ENCODE measurements at regions not wholly inside any gene's neighbourhood (a gene's known extent, or its start where the extent isn't known, plus 50 kb on each side); places are given as distances from the start of the nearest gene placed in this dataset.
"Not testable (repeated sequence)": the region's sequence is repeated elsewhere in the genome, so short reads cannot be mapped to it uniquely, and the experiment has no call there.

DNA sequence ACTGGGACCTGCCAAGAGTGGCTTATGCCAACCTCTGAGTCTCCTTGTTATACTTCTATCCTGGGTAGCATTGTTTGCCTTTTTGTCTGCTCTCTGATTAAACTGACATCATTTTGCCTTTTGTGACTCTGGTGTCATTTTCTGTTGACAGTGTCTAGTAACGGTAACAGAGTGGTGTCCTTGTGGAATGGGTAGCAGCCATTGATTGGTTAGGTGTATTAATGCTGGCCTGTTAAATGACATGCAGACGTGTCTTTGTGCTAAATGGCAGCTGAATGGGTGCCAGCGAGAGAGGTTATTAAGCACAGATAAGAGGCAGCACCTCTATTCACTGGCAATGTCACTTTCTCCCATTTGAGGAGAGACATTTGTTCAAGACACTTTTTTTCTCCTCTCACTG lies 1289.4 kb downstream of the PCDH9 start:
- no peak for DNase-seq

DNA sequence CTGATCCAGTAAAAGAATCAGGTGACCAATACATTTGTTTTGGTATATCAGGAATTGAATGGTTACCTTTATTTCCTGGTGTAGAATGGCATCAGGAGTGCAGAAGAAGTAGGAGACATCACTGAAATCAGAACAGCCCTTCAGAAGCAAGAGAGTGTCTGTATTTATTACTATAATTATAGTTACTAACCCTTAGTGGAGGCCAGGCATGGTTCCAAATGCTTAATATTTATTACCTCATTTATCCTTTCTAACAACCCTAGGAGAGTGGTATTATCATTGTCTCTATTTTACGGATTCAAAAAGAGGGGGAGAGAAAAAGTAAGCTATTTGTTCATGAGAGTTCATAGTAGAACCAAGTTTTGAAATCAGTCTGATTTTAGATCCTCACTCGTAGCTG lies 1292.9 kb downstream of the PCDH9 start:
- no peak for DNase-seq

DNA sequence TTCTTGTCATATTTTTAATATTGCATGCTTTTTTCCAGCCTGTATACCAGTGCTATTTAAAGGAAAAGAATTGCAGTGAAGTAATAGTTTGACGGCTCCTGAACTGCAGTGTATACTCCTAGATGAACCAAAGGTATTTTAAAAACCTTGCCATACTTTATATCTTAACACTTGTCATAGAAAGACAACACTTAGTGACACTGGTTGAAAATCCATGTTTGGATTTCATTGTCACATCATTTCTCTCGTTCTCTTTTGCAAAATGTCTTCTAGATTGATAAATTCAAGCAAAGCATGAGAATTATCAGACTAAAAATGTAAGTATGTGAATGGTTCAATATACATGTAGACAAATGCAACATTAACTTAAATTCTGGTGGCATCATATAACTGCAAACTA lies 1293.9 kb downstream of the PCDH9 start:
- no peak for DNase-seq

DNA sequence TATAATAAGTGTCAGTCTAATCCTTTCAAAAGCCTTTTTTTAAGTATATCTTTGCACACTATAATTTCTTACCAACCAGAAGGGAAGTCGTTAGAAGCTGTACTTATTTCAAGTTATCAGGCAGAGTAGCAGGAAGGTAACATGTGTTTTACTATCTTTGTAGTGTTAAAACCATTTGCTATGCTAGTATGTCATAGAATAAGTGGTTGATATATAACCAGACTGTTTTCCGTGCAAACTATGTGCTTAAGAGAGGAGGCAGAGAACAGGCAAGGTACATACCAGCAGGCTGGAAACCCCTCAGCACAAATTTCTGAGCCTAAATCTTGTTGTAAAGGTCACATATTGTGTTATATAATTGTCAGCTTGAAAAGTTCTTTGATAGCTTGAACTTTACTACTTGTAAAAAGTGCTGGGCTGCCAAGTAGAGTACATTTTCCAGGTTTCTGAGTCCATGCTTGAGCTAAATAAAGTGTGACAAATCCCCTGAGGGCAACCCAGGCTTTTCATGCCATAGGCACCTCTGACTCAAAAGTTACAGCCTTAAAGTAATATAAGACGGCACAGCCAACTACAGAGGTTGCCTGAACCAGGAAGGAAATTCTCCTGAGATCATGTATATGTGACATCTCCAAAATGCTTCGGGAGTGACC lies 1297.4 kb downstream of the PCDH9 start:
- DNase-seq: no peak

DNA sequence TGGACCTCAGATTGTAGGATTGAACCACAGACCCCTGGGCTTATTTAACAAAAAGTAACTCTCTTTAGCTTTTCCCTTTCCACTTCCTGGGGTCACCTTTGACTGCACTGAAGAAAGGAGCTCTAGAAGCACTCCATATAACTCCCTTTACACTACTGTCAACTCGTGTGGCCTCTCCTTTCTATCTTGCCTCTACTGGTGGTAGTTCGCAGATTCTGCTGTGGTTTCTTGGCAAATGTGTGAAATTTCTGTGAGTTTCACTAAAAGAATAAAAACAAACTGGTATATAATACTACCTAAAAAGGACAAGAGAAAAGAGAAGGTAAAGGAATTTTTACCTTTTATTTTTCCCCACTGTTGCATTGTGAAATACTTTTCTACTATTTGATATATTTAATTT lies 1298.1 kb downstream of the PCDH9 start:
- DNase-seq: no peak

DNA sequence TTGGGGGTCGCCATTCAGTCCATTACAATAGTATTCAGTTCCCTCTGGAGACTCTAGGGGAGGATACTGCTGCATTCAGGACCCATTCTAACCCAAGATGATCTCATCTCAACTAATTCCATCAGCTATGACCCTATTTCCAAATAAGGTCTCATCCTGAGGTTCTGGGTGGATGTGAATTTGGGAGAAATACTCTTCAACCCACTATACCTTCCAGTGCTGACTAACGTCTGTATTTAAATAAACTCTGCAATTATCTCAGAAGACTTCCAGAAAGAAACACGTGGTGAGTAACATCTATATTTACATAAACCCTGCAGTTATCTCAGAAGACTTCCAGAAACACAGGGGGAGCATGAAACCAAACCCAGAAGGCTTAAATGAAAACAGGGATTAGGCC lies 1300.7 kb downstream of the PCDH9 start:
- no peak for DNase-seq

DNA sequence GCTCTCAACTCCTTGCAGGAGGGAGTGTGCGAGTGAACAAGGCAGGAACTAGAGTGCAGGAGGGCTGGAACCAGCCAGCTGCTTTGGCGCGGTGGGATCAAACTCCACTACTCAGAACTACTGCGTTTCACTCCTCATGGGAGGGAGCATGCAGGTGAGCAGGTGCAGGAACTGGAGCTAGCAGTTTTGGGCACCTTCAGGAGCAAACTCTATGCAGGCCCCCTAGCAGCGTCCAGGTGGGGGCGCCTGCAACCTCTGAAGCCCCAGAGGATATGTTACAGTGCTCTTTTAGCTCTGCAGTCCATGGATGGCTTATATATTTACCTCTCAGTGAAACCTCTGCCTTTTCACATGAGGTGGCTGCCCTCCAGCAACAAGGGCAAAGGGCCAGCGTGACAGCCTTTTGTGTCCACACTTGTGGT lies 1303.4 kb downstream of the PCDH9 start:
- no peak for DNase-seq

DNA sequence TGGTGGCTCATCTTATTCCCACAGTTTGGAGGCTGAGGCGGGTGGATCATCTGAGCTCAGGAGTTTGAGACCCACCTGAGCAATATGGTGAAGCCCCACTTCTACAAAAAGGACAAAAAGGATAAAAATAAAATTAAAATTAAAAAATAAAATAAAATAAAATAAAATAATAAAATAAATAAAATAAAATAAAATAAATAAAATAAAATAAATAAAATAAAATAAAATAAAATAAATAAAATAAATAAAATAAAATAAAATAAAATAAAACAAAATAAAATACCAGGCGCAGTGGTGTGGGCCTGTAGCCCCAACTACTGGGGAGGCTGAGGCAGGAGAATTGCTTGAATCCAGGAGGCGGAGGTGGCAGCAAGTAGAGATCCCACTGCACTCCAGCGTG lies 1307.3 kb downstream of the PCDH9 start:
- not testable (repeated sequence) for DNase-seq

DNA sequence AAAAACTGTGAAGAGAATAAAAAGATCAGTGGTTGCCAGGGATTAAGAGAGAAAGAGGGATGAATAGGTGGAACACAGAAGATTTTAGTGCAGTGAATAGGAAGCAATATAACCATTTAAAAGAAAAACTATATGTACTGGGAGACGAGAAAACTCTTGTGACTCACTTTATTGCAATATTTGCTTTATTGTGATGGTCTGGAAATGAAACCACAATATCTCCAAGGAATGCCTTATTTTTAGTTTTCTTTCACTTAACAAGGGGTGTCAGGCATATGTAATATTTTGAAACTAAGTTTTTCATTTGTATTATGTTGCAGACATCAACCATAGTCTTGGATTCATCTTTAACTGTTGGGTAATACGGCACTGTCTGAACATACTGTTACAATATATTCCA lies 1308.2 kb downstream of the PCDH9 start:
- no peak for DNase-seq

DNA sequence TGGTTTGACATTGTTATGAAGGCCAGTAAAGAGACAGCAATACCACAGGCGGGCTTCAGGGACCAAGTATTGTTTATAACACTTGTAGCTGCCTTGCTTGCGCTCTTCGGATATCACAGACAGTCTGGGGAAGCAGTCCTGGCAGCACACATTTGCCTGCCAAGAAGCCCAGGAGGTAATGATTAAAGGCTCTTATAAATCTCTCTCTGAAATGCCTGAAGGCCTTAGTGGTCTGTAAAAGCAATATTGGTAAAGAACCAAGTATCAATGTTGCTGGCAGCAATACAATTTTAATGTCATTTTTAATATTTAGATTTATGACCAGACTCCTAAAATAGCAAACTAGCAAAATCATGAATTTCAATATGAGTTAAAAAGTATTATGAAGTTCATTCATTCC lies 1312.4 kb downstream of the PCDH9 start:
- no peak for DNase-seq

DNA sequence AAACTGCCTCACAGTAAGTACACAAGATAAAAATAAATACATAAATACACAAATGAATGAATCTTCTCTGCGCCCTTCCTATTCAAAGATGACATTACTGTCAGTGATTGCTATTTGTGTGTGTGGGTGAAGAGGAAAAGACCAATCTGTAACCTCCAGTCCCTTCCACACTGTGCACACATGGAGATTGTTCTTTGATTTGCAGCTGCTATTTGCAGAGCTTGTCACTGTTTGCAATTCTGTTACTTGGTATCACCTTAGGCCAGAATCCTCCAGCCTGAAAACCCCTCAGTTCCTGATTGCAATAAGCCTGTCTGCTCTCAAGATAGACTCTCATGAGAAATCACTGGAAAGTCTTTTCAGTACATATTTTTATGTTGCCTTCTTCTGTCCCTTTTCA lies 1314.9 kb downstream of the PCDH9 start:
- no peak for DNase-seq

DNA sequence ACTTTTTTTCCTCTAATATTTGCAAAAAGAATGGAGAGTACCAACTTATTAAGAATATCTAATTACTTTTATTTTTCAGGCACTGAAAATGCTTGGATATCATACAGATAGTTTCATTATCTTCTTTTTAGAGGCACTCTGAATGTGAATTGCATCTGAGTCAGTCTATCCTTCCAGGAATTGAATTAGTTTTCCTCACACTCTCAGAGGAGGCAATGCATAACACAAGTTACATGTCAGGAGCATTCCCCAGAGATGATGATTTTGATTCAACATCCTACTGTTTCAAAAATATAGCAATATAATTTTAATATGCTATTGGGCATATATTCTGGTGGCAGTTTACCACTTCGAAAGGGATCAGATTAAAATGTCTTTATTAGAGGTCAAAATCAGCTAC lies 1315.4 kb downstream of the PCDH9 start:
- no peak for DNase-seq

DNA sequence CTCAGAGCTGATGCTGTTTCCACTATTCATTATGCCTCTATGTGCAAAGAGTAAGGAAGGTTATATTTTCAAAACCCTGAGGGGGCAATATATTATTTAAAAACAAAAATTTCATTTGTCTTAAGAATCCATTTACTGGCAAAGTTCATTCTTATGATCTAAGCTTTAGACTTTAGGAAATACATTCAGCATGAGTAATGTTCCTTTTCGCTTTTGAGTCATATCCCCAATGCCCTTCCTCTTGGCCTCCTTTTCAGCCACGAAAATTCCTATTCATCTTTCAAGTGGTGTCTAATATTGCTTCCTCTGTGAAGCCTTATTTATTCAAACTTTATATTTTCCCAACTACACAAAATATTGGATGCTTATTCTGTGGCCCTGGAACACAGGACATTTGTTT lies 1317.0 kb downstream of the PCDH9 start:
- DNase-seq: no peak

DNA sequence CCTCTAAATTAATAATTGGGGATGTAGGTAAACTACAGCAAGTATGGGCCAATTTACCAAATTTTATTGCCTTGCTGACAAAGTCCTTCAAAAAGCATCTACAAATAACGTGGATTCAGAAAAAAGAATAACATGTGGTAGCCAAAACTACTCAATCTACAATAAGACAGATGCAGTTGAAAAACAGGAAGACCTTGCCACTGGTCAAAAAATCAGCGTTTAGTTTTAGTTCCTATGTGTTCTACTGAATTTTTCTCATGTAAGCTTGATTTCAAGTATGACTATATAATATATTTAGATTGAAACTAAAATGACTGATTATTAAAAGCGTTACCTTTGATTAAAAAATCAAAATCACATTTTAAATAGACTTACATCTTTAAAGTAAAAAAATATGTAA lies 1317.6 kb downstream of the PCDH9 start:
- no peak for DNase-seq

DNA sequence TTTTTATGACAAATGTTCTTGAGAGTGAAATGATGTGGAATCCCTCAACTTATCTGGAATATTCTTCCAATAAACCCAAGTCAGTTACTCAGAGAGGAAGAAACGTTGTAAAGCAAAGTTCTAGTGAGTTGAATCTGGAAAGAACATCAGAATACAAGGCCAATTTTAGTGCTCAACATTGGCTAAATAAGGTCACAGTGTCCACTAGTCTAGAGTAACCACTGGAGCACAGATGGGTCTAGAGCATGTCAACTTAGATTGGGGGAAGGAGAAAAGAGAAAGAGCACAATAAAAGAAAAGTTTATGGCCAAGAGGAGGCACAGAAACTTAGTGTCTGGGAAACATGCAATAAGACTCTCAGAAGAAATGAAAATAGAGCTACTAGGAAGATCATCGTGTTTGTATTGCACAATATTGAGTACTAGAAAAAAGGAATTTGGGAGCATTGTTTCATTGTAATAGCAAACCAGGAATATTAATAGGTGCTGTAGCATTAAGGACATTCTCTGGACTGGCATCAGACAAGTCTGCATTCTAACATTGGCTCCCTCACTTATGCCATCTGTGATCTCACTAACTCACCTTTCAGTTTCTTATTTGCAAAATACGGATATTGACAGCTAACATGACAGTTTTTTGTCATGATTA lies 1318.5 kb downstream of the PCDH9 start:
- no peak for DNase-seq

DNA sequence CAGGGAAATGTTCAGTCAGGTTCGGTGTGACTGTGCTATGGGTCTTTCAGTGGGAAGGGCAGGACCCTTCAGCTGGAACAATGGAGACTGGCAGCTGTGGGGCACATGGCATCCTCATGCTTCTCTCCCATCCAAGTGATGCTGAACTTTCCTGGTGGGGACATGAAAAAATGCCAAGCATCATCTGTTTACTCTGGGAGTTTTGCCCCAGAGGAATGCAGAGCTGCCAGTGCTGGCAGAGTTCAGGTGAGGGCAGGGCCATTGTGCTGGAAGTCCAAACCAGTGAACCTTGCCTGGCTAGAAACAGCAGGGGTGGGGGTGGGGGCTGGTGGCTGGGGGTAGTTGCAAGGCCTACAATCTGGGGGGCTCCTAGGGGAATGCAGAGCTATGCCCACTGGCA lies 1320.6 kb downstream of the PCDH9 start:
- DNase-seq: no peak

DNA sequence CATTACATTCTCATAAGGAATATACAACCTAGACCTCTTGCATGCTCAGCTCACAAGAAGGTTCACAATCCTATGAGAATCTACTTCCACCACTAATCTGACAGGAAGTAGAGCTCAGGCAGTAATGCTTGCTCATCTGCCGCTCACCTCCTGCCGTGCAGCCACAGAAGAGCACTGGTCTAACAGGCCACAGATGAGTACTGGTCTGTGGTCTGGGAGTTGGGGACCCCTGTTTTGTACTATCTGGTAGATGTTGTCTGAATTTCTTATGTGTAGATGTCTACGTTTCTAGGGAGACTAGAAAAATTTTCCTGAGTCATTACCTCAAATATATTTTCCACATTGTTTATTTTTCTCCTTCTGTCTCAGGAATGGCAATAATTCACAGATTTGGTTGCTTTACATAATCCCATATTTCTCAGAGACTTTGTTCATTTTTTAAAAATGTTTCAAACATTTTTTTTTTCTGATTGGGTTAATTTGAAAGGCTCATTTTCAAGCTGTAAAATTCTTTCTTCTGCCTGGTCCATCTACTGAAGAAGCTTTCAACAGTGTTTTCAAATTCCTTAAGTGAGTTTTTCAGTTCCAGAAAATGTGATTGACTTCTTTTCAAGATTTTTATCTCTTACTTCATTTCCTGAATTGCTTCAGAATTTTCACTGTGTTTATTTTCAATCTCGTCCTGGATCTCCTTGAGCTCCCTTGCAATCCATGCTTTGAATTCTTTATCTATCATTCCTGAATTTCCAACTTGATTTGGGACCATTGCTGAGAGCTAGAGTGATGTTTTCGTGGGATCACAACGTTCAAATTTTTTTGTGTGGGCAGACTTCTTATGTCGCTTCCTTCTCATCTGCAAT lies 1322.2 kb downstream of the PCDH9 start:
- DNase-seq: no peak

DNA sequence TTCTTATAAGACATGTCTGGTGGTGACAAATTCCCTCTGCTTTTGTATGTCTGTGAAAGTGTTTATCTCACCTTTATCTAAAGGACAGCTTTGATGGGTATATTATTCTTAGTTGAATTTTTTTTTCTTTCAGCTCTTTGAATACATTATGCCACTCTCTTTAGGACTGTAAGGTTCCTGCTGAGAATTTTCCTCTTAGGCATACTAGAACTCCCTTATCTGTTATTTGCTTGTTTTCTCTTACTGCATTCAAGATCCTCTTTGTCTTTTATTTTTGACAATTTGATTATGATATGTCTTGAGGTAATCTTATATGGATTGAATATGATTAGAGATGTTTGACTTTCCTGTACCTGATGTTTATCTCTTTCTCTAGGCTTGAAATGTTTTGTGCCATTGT lies 1328.4 kb downstream of the PCDH9 start:
- no peak for DNase-seq

DNA sequence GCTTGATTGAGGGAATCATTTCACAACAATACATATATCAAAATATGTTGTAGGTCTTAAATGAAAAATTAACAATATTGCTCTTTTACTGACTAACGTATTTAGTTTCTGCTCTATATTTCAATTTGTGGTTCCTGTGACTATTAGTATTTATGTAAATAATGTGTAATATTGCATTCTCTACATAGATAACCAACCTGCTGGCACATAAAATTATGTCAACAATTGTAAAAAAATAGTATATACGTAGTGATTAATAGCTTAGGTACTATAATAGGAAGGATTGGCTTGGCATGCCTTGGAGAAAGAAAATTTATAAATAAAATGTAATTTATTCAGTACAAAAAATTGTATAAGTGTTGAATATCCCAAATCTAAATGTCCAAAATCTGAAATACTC lies 1336.1 kb downstream of the PCDH9 start:
- no peak for DNase-seq

DNA sequence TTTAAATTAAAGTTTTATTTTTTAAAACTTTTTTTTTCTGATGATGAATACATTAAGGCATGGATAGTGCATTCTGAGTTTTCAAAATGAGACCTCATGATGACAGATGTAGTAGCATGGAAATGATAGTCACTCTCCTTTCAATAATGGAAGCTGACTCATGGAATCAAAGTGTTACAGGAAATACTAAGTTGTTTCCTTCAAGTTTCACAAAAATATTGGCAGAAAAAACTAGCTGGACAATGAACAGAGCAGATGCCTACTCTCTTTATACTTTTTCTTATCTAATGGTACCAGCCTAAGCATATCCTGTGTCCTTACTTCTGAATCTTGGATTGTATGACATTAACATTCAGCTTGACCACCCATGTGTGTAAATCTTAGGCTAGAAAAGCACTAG lies 1337.3 kb downstream of the PCDH9 start:
- no peak for DNase-seq

DNA sequence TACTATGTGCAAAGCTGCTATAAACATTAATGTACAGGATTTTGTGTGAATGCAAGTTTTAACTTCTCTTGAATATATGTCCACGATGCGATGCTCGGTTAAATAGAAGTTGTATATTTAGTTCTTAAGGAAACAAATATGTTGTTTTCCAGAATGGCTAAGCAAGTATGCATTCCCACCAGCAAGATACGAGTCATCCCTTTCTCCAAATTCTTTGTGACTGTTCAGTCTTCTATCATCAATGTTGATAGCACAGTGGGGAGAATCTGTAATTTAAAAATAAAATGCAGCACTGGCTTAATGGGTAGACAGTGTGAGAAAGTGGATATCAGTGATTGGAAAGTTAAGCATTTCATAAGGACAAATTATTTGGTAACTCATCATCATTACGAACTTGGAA lies 1340.8 kb downstream of the PCDH9 start:
- DNase-seq: no peak

DNA sequence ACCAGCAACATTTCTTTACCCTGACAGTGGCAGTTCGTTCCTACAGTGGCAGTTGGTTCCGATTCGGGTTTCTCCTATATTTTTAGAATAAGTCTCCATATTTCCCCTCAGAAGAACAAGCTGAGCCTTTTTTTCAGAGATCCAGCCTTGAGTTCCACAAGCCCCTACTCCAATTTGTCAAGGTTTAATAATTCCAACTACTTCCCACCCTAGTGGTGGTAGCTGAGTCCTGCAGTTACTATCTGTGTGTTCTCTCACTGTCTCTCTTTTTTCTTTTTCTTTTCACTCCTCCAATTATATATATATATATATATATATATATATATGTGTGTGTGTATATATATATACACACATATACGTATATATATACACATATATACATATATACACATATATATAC lies 1347.3 kb downstream of the PCDH9 start:
- no peak for DNase-seq

DNA sequence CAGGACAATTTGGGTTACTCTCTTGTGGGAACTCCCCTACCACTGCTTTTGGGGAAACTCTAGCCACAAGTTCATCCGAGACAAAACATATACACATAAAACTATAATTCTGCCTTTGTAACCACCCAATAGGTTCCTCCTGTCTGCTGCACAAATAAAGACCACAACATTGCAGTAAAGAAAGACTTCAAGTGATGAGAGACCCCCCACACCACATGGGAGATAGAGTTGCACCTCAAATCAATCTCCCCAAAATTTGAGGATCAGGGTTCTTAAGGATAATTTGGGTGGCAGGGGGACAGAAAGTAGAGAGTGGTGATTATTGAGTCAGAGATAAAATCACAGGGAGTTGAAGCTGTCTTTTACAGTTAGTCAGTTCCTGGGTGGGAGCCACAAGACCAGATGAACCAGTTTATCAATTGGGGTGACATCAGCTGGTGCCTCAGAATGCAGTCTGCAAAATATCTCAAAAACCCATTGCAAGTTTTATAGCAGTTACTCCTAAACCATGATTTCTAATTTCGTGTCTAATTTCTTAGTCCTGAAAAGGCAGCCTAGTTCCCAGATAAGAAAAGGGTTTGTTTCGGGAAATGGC lies 1348.5 kb downstream of the PCDH9 start:
- DNase-seq: no peak

DNA sequence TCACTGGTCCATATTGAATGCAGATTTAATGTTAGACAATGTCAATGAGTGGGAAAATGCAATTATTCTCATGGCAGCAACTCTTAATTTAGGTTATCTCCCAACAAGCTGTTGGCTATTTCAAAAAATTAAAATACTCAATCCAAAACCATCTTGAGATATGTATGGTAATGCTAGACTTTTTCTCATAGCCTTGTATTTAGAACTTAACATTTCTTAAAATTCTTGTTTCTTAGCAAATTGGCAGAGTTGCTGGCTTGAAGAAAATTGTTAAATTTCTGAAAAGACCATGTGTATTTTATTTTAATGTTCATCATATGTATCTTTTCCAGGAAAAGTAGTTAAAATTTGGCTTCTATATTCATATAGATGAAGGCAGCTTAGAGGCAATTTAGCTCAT lies 1355.1 kb downstream of the PCDH9 start:
- no peak for DNase-seq

All from suppressor macrophage (primary cell).